Liver (tissue), 3 donors: ENCODE measurements at regions not wholly inside any gene's neighbourhood (a gene's known extent, or its start where the extent isn't known, plus 50 kb on each side); places are given as distances from the start of the nearest gene placed in this dataset.

ENCODE experiments used
- CTCF ChIP-seq: fragments of 150-350 bp; IDR thresholded peaks from 2 replicates; pipeline ENCODE4 v1.5.1; 2017; ENCODE audit warnings: improper control_type of control experiment, low read depth, low read length; ENCODE audit not compliant: missing input control
- EGR1 ChIP-seq, 2 donors: IDR thresholded peaks; 2 replicates each; pipeline ENCODE4 v1.6.1; 2016 to 2018; ENCODE audit warnings: antibody characterized with exemption in 2 of 2, low read depth in 2 of 2
- MAX ChIP-seq: IDR thresholded peaks from 2 replicates; pipeline ENCODE4 v1.6.1; 2016; ENCODE audit warnings: antibody characterized with exemption
- RAD21 ChIP-seq, 2 donors: IDR thresholded peaks; 2 replicates each; pipeline ENCODE4 v1.6.1; 2016; ENCODE audit warnings: antibody characterized with exemption in 2 of 2, mild to moderate bottlenecking in 2 of 2
- donor health status: healthy.
- donor health status: healthy.

- TF ChIP-seq MAX: no peak
- no peak for TF ChIP-seq EGR1 (IDR thresholded peaks at IDR 0.05; ENCODE audit: low read depth in 2 of 2)
- TF ChIP-seq CTCF: no peak
- TF ChIP-seq RAD21 (IDR thresholded peaks at IDR 0.05): no peak
Measured at GRCh38 chr7:86991093-86991769, 68.2 kb downstream of the ELAPOR2 start.
